ENCODE measurements at regions not wholly inside any gene's neighbourhood (a gene's known extent, or its start where the extent isn't known, plus 50 kb on each side); places are given as distances from the start of the nearest gene placed in this dataset.
"Not testable (repeated sequence)": the region's sequence is repeated elsewhere in the genome, so short reads cannot be mapped to it uniquely, and the experiment has no call there.

- no peak for DNase-seq (ENCODE audit: low spot score)
Measured at GRCh38 chr2:172261292-172261691, 158.6 kb upstream of the DLX2 start.

- DNase-seq (ENCODE audit: low spot score): no peak
Measured at GRCh38 chr2:172262486-172262885, 159.8 kb upstream of the DLX2 start.

GRCh38 chr2:172264820-172265219 lies 162.1 kb upstream of the DLX2 start:
- not testable (repeated sequence) for DNase-seq (ENCODE audit: low spot score)

GRCh38 chr2:172269507-172270244 lies 157.7 kb upstream of the ITGA6 start:
- DNase-seq (ENCODE audit: low spot score): not testable (repeated sequence)

- DNase-seq (ENCODE audit: low spot score): peak; percentile 45
Measured at GRCh38 chr2:172270278-172271079, 156.9 kb upstream of the ITGA6 start.

- DNase-seq (ENCODE audit: low spot score): no peak
Measured at GRCh38 chr2:172273910-172274571, 153.3 kb upstream of the ITGA6 start.

GRCh38 chr2:172275239-172275638 lies 152.1 kb upstream of the ITGA6 start:
- no peak for DNase-seq (ENCODE audit: low spot score)

- DNase-seq (ENCODE audit: low spot score): no peak
Measured at GRCh38 chr2:172276961-172277360, 150.4 kb upstream of the ITGA6 start.

GRCh38 chr2:172278667-172279066 lies 148.7 kb upstream of the ITGA6 start:
- no peak for DNase-seq (ENCODE audit: low spot score)

GRCh38 chr2:172279214-172279613 lies 148.2 kb upstream of the ITGA6 start:
- DNase-seq (ENCODE audit: low spot score): no peak

- no peak for DNase-seq (ENCODE audit: low spot score)
Measured at GRCh38 chr2:172279813-172280212, 147.6 kb upstream of the ITGA6 start.

GRCh38 chr2:172280571-172281361 lies 146.6 kb upstream of the ITGA6 start:
- DNase-seq (ENCODE audit: low spot score): no peak

GRCh38 chr2:172281648-172282570 lies 145.5 kb upstream of the ITGA6 start:
- no peak for DNase-seq (ENCODE audit: low spot score)

- DNase-seq (ENCODE audit: low spot score): no peak
Measured at GRCh38 chr2:172282944-172283343, 144.4 kb upstream of the ITGA6 start.

- DNase-seq (ENCODE audit: low spot score): no peak
Measured at GRCh38 chr2:172283476-172283875, 143.9 kb upstream of the ITGA6 start.

GRCh38 chr2:172284209-172284608 lies 143.2 kb upstream of the ITGA6 start:
- no peak for DNase-seq (ENCODE audit: low spot score)

GRCh38 chr2:172285010-172285621 lies 142.3 kb upstream of the ITGA6 start:
- DNase-seq (ENCODE audit: low spot score): no peak

- no peak for DNase-seq (ENCODE audit: low spot score)
Measured at GRCh38 chr2:172285760-172286159, 141.6 kb upstream of the ITGA6 start.

GRCh38 chr2:172287190-172287589 lies 140.2 kb upstream of the ITGA6 start:
- no peak for DNase-seq (ENCODE audit: low spot score)

GRCh38 chr2:172287605-172288315 lies 139.6 kb upstream of the ITGA6 start:
- no peak for DNase-seq (ENCODE audit: low spot score)
